Islet of Langerhans (tissue), 1 donor: ENCODE measurements at regions not wholly inside any gene's neighbourhood (a gene's known extent, or its start where the extent isn't known, plus 50 kb on each side); places are given as distances from the start of the nearest gene placed in this dataset.

Experiments
- FAIRE-seq: peaks from one replicate; lab custom pipeline; 2011; peaks lifted over from hg19 to GRCh38; lab: Jason Lieb, UNC

GRCh38 chr2:191611614-191612013 lies 66.3 kb upstream of the NABP1 start:
- no peak for FAIRE-seq

GRCh38 chr2:191612496-191612895 lies 65.4 kb upstream of the NABP1 start:
- FAIRE-seq: no peak

GRCh38 chr2:191614759-191615158 lies 63.2 kb upstream of the NABP1 start:
- FAIRE-seq: no peak

- FAIRE-seq: no peak
Measured at GRCh38 chr2:191615596-191615995, 62.3 kb upstream of the NABP1 start.

- no peak for FAIRE-seq
Measured at GRCh38 chr2:191617575-191617974, 60.4 kb upstream of the NABP1 start.

- FAIRE-seq: no peak
Measured at GRCh38 chr2:191618046-191618780, 59.7 kb upstream of the NABP1 start.

- FAIRE-seq: no peak
Measured at GRCh38 chr2:191618786-191619185, 59.1 kb upstream of the NABP1 start.

- no peak for FAIRE-seq
Measured at GRCh38 chr2:191620144-191620543, 57.8 kb upstream of the NABP1 start.

GRCh38 chr2:191622374-191623320 lies 55.3 kb upstream of the NABP1 start:
- FAIRE-seq: no peak

GRCh38 chr2:191625016-191625415 lies 52.9 kb upstream of the NABP1 start:
- FAIRE-seq: no peak

GRCh38 chr2:191625446-191625845 lies 52.5 kb upstream of the NABP1 start:
- no peak for FAIRE-seq

- FAIRE-seq: no peak
Measured at GRCh38 chr2:191626497-191627151, 51.3 kb upstream of the NABP1 start.

- no peak for FAIRE-seq
Measured at GRCh38 chr2:191627518-191627917, 50.4 kb upstream of the NABP1 start.
